SK-N-MC (cell line): ENCODE measurements at regions not wholly inside any gene's neighbourhood (a gene's known extent, or its start where the extent isn't known, plus 50 kb on each side); places are given as distances from the start of the nearest gene placed in this dataset.

ENCODE experiments used
- EZH2 ChIP-seq: fragments of 200-600 bp; sonication (generic); IDR thresholded peaks from one replicate; pipeline ENCODE4 v1.6.1; 2017; ENCODE audit warnings: antibody characterized with exemption
- POLR2AphosphoS5 ChIP-seq: IDR thresholded peaks from 2 replicates; pipeline ENCODE4 v1.6.1; 2012; ENCODE audit warnings: mild to moderate bottlenecking, low read depth, low read length, borderline replicate concordance

GRCh38 chr5:18526792-18527405, 892.6 kb downstream of the TAF11L14 start:
- TF ChIP-seq EZH2, result no peak
- no peak for TF ChIP-seq POLR2AphosphoS5
